Esophagus mucosa (tissue), 1 donor: ENCODE measurements at regions not wholly inside any gene's neighbourhood (a gene's known extent, or its start where the extent isn't known, plus 50 kb on each side); places are given as distances from the start of the nearest gene placed in this dataset.

ENCODE experiments used
- ATAC-seq: fragments of 200-7000 bp; cut with Tn5 transposase; one replicate; pipeline ENCODE4 v1.9.1; 2020
- donor health status: DM: yes; HTN: yes; CAD: no.

- ATAC-seq: no peak
Observed at GRCh38 chr14:48849741-48850322, 736.3 kb downstream of the RPS29 start.

GRCh38 chr14:48842785-48843184 is 743.4 kb downstream of the RPS29 start:
- ATAC-seq: no peak

- ATAC-seq: no peak
Observed at GRCh38 chr14:48826058-48826457, 760.1 kb downstream of the RPS29 start.

GRCh38 chr14:48814562-48814961 is 771.6 kb downstream of the RPS29 start:
- ATAC-seq: no peak

- ATAC-seq: no peak
Observed at GRCh38 chr14:48805315-48805714, 780.9 kb downstream of the RPS29 start.

- no peak for ATAC-seq
Observed at GRCh38 chr14:48792376-48793024, 793.7 kb downstream of the RPS29 start.

- ATAC-seq: no peak
Observed at GRCh38 chr14:48788771-48789170, 797.4 kb downstream of the RPS29 start.

GRCh38 chr14:48786498-48786897 is 799.7 kb downstream of the RPS29 start:
- ATAC-seq: no peak

- no peak for ATAC-seq
Observed at GRCh38 chr14:48771717-48772116, 814.5 kb downstream of the RPS29 start.

- no peak for ATAC-seq
Observed at GRCh38 chr14:48751293-48751692, 834.9 kb downstream of the RPS29 start.

- ATAC-seq: no peak
Observed at GRCh38 chr14:48748151-48748675, 838.0 kb downstream of the RPS29 start.

GRCh38 chr14:48747561-48748089 is 838.6 kb downstream of the RPS29 start:
- ATAC-seq: no peak

- no peak for ATAC-seq
Observed at GRCh38 chr14:48744202-48744601, 842.0 kb downstream of the RPS29 start.

- ATAC-seq: no peak
Observed at GRCh38 chr14:48738186-48738925, 847.8 kb downstream of the RPS29 start.

GRCh38 chr14:48735607-48736006 is 850.6 kb downstream of the RPS29 start:
- no peak for ATAC-seq

- no peak for ATAC-seq
Observed at GRCh38 chr14:48731260-48731659, 854.9 kb downstream of the RPS29 start.

- ATAC-seq: no peak
Observed at GRCh38 chr14:48726080-48726642, 860.0 kb downstream of the RPS29 start.

GRCh38 chr14:48725051-48725734 is 861.0 kb downstream of the RPS29 start:
- ATAC-seq: no peak

GRCh38 chr14:48723841-48724495 is 862.2 kb downstream of the RPS29 start:
- ATAC-seq: no peak

- no peak for ATAC-seq
Observed at GRCh38 chr14:48714366-48714765, 871.8 kb downstream of the RPS29 start.

- ATAC-seq: no peak
Observed at GRCh38 chr14:48710133-48710532, 876.0 kb downstream of the RPS29 start.

GRCh38 chr14:48709277-48709785 is 876.8 kb downstream of the RPS29 start:
- ATAC-seq: no peak
